GM12865 (cell line): ENCODE measurements at regions not wholly inside any gene's neighbourhood (a gene's known extent, or its start where the extent isn't known, plus 50 kb on each side); places are given as distances from the start of the nearest gene placed in this dataset.

Experiments
- DNase-seq: peaks from one replicate; pipeline ENCODE4 v3.0.0; 2010; ENCODE audit warnings: low read depth
- H3K4me3 ChIP-seq: 2 replicates; pipeline ENCODE4 v1.5.1; 2011; ENCODE audit warnings: mild to moderate bottlenecking, low read depth, low read length, control low read depth
- TF ChIP-seq, protein P1 (sequence below): IDR thresholded peaks from 2 replicates; pipeline ENCODE4 v1.5.1; 2011; ENCODE audit warnings: low read length, control low read depth, low read depth, inconsistent platforms; ENCODE audit not compliant: insufficient read depth; ENCODE audit errors: missing control alignments

DNA sequence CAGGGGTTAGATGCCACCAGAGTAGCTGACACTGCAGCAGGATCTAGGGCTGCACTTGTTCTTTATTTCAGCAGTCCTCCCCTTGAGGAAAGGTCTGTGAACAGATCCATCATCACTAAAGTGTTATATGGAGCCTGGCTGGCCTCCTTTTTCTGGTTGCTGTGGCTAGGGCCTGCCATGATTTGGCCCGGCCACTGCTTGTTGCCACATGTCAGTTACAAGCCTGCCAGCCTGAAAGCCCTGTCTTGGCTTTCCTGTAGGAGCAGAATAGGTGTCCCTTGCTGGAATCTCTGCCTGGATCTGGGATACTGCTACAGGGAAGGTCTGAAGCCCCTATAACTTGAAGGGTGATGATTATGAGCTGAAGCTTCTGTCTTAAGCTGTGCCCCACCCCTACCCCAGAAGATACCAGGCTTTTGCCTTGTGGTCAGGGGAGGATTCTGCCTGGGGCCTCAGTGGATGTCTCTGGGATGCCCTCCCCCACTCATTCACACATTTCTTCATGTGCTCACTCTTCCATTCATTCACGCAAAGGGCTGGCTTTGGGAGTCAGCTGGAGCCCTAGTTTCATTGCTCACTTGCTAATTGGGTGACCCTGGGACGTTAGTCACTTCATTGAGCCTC, 64.7 kb downstream of the NDUFS5 start:
- no peak overlapping the region for H3K4me3 ChIP-seq
- DNase-seq = no peak
- TF ChIP-seq, protein P1, sequence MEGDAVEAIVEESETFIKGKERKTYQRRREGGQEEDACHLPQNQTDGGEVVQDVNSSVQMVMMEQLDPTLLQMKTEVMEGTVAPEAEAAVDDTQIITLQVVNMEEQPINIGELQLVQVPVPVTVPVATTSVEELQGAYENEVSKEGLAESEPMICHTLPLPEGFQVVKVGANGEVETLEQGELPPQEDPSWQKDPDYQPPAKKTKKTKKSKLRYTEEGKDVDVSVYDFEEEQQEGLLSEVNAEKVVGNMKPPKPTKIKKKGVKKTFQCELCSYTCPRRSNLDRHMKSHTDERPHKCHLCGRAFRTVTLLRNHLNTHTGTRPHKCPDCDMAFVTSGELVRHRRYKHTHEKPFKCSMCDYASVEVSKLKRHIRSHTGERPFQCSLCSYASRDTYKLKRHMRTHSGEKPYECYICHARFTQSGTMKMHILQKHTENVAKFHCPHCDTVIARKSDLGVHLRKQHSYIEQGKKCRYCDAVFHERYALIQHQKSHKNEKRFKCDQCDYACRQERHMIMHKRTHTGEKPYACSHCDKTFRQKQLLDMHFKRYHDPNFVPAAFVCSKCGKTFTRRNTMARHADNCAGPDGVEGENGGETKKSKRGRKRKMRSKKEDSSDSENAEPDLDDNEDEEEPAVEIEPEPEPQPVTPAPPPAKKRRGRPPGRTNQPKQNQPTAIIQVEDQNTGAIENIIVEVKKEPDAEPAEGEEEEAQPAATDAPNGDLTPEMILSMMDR = no peak

DNA sequence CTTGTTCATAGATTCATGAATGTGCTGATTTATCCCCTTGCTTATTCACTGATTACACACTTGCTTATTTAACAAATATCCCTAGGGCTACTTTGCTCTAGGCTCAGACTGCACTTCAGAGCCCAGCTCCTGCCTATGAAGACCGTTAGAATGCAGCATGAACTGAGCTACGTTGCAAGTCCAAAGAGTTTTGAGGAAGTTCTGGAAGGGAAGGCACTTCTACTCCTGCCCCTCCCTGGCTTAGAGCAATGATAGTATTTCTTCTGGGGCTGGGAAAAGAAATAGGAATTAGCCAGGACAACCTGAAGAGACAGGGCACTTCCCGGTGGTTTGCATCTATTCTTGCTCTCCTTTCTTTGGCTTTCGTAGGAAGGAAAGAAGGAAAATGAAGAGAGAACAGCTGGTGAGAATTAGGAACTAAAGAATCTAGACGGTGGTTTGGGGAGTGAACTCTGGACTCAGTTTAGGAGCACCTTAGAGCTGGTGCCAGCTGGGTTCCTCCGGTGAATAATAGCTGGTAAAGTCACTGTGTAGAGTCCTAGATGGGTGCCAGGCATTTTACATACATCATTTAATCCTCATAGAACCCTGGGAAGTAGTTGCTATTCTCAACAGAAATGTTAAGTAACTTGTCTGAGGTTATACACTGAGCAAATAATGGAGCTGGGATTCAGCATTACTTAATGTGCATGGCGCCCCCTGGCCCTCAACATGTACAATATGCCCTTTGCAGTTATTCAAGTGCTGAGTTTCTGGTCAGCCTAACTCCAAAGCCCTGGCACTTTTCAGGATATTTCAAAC, 65.9 kb downstream of the NDUFS5 start:
- TF ChIP-seq, protein P1 = peak; percentile 62
- peak; percentile 78 for DNase-seq
- no peak overlapping the region for H3K4me3 ChIP-seq

DNA sequence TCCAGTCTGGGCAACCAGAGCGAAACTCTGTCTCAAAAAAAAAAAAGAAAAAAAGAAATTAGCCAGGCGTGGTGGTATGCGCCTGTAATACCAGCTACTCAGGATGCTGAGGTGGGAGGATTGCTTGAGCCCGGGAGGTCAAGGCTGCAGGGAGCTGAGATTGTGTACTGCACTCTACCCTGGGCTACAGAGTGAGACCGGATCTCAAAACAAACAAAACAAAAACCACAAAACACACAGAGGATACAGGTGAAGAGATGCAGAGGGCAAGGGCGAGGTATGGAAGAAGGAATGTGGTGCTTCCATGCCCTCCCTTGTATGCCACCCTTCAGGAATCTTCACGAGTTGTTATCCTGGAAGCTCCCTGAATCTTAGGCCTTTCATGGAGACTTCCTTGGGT, 68.5 kb downstream of the NDUFS5 start:
- no peak for DNase-seq
- TF ChIP-seq, protein P1 = no peak
- H3K4me3 ChIP-seq = no peak overlapping the region

DNA sequence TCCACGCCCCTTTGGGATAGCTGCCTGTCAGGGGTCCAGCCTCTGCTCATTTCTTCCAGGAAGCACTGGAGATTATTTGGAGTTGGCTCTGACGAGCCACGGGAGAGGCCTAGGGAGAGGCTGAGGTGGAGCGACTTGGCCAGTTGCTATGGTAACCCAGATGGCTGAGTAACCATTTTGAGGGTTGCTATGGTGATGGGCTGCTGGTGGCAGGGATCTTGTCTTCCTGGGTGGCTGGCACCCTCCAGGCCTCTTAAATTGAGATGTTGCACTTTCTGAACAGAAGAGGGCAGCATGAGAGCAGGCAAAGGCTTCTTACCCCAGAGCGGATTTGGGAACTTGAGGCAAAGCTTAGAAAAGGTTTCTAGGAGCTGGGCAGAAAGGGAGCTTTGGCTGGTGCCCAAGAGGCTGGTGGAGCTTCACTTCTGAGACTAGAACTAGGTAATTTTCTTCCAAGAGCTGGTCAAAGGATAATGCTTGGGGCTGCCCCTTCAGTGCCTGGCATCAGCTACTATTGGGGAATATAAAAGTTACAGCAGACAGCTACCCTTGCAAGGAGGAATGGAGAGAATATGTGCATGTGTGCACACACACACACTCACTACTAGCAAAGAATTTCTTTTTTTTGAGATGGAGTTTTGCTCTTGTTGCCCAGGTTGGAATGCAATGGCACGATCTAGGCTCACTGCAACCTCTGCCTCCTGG, 72.5 kb downstream of the NDUFS5 start:
- peak; percentile 89 for DNase-seq
- TF ChIP-seq, protein P1 = peak; percentile 72
- H3K4me3 ChIP-seq = no peak overlapping the region

DNA sequence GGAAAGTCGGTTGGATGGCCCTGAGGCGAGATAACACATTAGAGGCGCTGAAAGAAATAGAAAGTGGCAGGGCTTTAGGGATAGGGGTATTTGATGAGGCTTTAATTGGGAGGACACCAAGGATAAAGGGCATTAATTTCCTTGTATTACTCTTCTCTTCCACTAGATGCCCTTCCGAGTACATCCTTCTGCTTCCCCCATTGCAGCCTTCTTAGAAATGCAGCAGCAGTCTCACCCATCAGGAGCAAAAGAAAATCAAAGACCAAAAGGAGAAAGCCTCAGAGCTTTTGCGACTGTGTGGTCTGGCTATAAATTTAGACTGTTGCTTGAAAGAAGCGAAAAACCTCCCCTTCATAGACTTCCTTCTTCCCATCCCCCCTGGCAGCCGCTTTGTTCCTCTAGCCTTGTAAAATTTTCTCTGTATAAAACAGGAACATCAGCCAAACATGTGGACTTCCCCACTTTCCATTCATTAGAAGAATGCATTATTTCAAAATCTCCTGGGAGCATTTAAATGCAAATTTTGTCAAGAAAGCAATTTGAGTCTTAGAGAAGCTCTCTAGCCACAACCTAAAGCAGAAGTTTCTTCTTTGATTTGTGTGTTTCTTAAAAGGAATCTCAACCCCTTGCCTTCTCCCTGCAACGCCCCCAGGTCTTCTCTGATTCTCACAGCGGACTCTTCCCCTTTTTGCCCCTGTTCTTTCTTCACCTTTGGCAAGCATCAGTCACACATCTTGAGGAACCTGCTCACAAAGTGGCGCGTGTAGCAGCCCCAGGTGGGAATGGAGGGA, 76.6 kb downstream of the NDUFS5 start:
- TF ChIP-seq, protein P1 = peak; percentile 62
- DNase-seq = peak; percentile 86
- peak overlapping the region; percentile 1 for H3K4me3 ChIP-seq

DNA sequence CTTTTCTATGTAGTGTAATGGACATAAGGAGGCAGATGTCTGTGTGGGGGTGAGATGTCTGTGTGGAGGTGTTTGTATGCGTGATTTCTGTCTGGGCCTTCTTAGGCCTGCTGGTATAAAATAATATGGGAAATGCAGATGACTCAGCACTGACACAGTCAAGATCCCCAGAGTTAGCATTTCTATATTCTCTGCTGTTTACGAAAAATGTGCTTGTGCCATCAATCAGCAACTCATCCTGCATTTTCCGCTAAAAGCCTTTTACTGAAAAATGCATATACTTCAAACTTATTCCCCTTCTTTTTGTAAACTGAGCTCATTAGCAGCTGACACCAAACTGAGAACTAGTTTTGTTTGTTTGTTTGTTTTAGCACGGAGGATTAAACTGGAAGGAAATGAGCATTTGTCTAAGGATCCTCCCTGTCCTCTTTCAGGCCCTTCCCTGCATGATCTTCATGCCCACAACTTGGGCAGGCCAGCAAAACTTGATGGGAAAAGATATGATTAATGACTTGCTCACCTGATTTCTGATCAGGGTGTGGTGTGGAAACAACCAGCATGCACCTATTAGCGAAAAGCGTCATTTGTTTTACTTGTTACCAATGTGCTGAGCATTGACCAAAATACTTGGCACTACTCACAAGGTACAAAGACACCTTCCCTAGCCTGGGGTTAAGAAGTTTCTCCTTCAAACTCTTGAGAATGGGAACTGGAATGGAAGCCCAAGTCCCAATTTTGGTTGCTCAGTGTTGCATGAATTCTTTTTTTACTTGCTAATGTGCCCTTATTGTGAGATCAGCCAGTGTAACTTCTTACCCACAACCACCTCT, 77.4 kb downstream of the NDUFS5 start:
- TF ChIP-seq, protein P1 = no peak
- H3K4me3 ChIP-seq = peak overlapping the region; percentile 1
- no peak for DNase-seq
